ENCODE measurements at regions not wholly inside any gene's neighbourhood (a gene's known extent, or its start where the extent isn't known, plus 50 kb on each side); places are given as distances from the start of the nearest gene placed in this dataset.
"Not testable (repeated sequence)": the region's sequence is repeated elsewhere in the genome, so short reads cannot be mapped to it uniquely, and the experiment has no call there.

GRCh38 chrY:7310482-7311269 is 399.1 kb upstream of the AMELY start:
- DNase-seq, result peak; percentile 28

- DNase-seq, result no peak
Observed at GRCh38 chrY:7308816-7309215, 397.3 kb upstream of the AMELY start.

GRCh38 chrY:7302306-7302705 is 390.8 kb upstream of the AMELY start:
- no peak for DNase-seq

GRCh38 chrY:7299960-7300359 is 388.4 kb upstream of the AMELY start:
- no peak for DNase-seq

- no peak for DNase-seq
Observed at GRCh38 chrY:7292113-7292512, 380.6 kb upstream of the AMELY start.

GRCh38 chrY:7289889-7290833 is 378.6 kb upstream of the AMELY start:
- DNase-seq, result no peak

GRCh38 chrY:7288611-7289010 is 377.1 kb upstream of the AMELY start:
- no peak for DNase-seq

GRCh38 chrY:7287963-7288362 is 376.4 kb upstream of the AMELY start:
- DNase-seq, result not testable (repeated sequence)

GRCh38 chrY:7285388-7285787 is 373.8 kb upstream of the AMELY start:
- no peak for DNase-seq

- DNase-seq, result peak; percentile 47
Observed at GRCh38 chrY:7283001-7283400, 371.4 kb upstream of the AMELY start.

- DNase-seq, result not testable (repeated sequence)
Observed at GRCh38 chrY:7280151-7280740, 368.7 kb upstream of the AMELY start.

GRCh38 chrY:7275751-7276150 is 364.2 kb upstream of the AMELY start:
- DNase-seq, result peak; percentile 13

- DNase-seq, result peak; percentile 19
Observed at GRCh38 chrY:7275014-7275413, 363.5 kb upstream of the AMELY start.

GRCh38 chrY:7274369-7274913 is 362.9 kb upstream of the AMELY start:
- DNase-seq, result peak; percentile 30

GRCh38 chrY:7273587-7274203 is 362.1 kb upstream of the AMELY start:
- DNase-seq, result peak; percentile 80

- DNase-seq, result peak; percentile 77
Observed at GRCh38 chrY:7272556-7273195, 361.1 kb upstream of the AMELY start.

- no peak for DNase-seq
Observed at GRCh38 chrY:7263773-7264172, 352.2 kb upstream of the AMELY start.

GRCh38 chrY:7262531-7262930 is 351.0 kb upstream of the AMELY start:
- no peak for DNase-seq

- no peak for DNase-seq
Observed at GRCh38 chrY:7261254-7261653, 349.7 kb upstream of the AMELY start.

- DNase-seq, result no peak
Observed at GRCh38 chrY:7240101-7240500, 328.5 kb upstream of the AMELY start.

GRCh38 chrY:7211971-7212370 is 300.4 kb upstream of the AMELY start:
- DNase-seq, result no peak

- no peak for DNase-seq
Observed at GRCh38 chrY:7204456-7204855, 292.9 kb upstream of the AMELY start.
